Activated T-helper 2 cell treated with anti-CD3 and anti-CD28 coated beads, Interferon-gamma antibody, Interleukin-2, Interleukin-4, amounts not matched to agents 10 μg/mL and 5 μg/mL and 100 μg/mL, durations not matched to agents 14 hours and 24 hours and 36 hours (primary cell): ENCODE measurements at regions not wholly inside any gene's neighbourhood (a gene's known extent, or its start where the extent isn't known, plus 50 kb on each side); places are given as distances from the start of the nearest gene placed in this dataset.

Source experiments
- DNase-seq: peaks from one replicate; pipeline ENCODE4 v3.0.0; 2021; ENCODE audit warnings: low spot score
- H3K27ac Mint-ChIP-seq: one replicate; pipeline ENCODE4 v1.8.0; 2021; ENCODE audit warnings: mixed read lengths
- H3K27me3 Mint-ChIP-seq: one replicate; pipeline ENCODE4 v1.8.0; 2021; ENCODE audit warnings: low read depth, mixed read lengths
- H3K36me3 Mint-ChIP-seq: one replicate; pipeline ENCODE4 v1.8.0; 2021; ENCODE audit warnings: low read depth, mixed read lengths
- H3K4me1 Mint-ChIP-seq: one replicate; pipeline ENCODE4 v1.8.0; 2021; ENCODE audit warnings: low read depth, mixed read lengths
- H3K4me3 Mint-ChIP-seq: one replicate; pipeline ENCODE4 v1.8.0; 2021; ENCODE audit warnings: low read depth, mild to moderate bottlenecking, moderate library complexity, mixed read lengths
- H3K9me3 Mint-ChIP-seq: one replicate; pipeline ENCODE4 v1.8.0; 2021; ENCODE audit warnings: mixed read lengths
- intact Hi-C: fragments of 100-400 bp; cut with micrococcal nuclease; formaldehyde crosslinking; loops from one replicate; pipeline ENCODE4 v1.15.1; 2023

DNA sequence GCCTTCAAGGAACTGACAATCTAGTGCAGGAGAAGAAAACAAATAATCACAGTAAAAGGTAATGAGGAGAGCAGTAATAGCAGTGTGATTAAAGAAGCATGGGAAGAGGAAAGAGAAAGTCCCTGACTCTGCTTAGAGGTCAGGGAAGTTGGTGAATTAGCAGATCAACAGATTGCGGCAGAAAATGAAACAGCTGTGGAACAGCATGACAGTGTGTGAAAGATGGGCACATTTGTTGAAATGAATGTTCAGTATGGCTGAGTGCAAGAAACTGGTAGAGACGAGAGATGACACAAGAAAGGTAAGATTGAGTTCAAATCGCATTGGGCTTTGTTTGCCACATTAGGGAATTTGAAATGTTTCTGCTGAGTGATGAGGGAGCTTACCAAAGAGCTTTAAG lies 63.7 kb upstream of the RASSF8 start:
- Mint-ChIP-seq H3K9me3 (no peaks in the 10 kb centered on the region), H3K4me3 (no peak overlapping the region), H3K36me3 (no peaks in the 10 kb centered on the region), H3K27ac (no peak overlapping the region), H3K27me3 (no peaks in the 10 kb centered on the region), H3K4me1 (no peaks in the 10 kb centered on the region)
- DNase-seq, result no peak
- intact Hi-C loops, result no loop called here

DNA sequence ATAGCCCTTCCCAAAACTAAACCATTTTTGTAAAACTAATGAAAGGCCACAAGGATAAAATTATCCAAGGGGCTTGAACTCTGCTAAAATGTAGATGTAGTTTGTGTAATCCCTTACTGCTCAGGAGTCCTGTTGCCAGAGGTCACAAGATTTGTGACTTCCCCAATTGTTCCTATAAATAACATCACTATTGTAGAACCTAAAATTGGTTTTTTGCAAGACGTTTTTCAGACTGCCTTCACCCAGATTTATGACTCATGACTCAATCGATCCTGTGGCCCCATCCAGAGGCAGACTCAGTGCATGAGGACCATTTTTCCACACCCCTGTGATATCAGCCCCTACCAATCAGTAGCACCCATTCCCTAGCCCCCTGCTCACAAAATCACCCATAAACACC lies 61.5 kb upstream of the RASSF8 start:
- intact Hi-C loops, result no loop called here
- no peak for DNase-seq
- Mint-ChIP-seq H3K4me3 (no peak overlapping the region), H3K36me3 (no peaks in the 10 kb centered on the region), H3K27ac (no peak overlapping the region), H3K4me1 (no peaks in the 10 kb centered on the region), H3K9me3 (no peaks in the 10 kb centered on the region), H3K27me3 (no peaks in the 10 kb centered on the region)

DNA sequence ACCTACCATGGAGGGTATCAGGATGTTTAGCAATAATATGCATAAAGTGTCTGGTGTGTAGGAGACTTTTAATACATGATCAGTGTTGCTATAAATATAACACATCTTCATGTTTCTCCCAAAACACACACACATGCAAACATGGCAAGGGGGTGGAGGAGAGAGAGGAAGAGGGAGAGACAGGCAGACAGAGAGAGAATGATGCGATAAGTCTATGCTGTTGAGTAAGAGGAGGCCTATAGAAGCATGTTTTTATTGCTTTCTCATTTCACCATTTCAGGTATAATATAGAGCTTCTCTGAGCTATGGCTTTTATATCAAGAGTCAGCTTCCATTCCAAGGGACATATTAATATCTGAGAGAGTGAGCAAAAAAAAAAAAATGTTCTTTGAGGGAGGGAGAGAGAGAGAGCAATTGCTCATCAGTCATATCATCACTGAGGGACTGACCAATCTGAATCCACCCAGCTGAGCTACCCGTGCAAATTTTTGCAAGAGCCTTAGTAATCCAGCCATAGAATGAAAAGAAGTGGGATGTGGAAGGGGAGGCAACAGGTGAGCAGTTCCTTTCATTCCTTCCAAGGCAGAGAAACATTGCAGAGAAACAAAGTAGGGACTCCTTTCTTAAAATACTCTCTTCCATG lies 54.8 kb upstream of the RASSF8 start:
- no peaks in the 10 kb centered on the region for H3K36me3 Mint-ChIP-seq
- intact Hi-C loops, result no loop called here
- no peaks in the 10 kb centered on the region for H3K27me3 Mint-ChIP-seq
- no peak for DNase-seq
- H3K27ac Mint-ChIP-seq, result no peak overlapping the region
- H3K9me3 Mint-ChIP-seq, result no peaks in the 10 kb centered on the region
- no peaks in the 10 kb centered on the region for H3K4me1 Mint-ChIP-seq
- no peak overlapping the region for H3K4me3 Mint-ChIP-seq

DNA sequence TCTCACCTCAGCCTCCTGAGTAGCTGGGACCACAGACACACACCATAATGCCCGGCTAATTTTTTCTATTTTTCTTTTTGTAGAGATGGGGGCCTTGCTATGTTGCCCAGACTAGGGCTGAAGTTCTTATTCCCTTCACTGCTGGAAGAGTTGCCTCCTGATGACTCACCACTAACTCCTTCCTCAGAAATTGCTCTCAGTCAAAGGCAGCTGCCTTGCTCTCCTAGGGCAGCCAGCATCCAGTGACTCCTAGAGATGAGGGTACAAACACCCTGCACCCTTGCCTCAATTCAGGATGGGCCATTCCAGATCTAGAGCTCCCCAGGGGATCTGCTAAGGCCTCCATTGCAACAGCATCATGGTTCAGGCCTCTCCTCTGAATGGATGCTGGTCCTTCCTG lies 54.0 kb upstream of the RASSF8 start:
- no peak overlapping the region for H3K4me3 Mint-ChIP-seq
- no peak for DNase-seq
- no peaks in the 10 kb centered on the region for H3K4me1 Mint-ChIP-seq
- no peaks in the 10 kb centered on the region for H3K36me3 Mint-ChIP-seq
- H3K9me3 Mint-ChIP-seq, result no peaks in the 10 kb centered on the region
- H3K27me3 Mint-ChIP-seq, result no peaks in the 10 kb centered on the region
- no peak overlapping the region for H3K27ac Mint-ChIP-seq
- intact Hi-C loops, result no loop called here

- Mint-ChIP-seq H3K27ac (no peak overlapping the region), H3K4me1 (no peaks in the 10 kb centered on the region), H3K27me3 (no peaks in the 10 kb centered on the region), H3K4me3 (no peak overlapping the region), H3K36me3 (no peaks in the 10 kb centered on the region), H3K9me3 (no peaks in the 10 kb centered on the region)
- intact Hi-C loops, result no loop called here
- no peak for DNase-seq
Observed at GRCh38 chr12:25906651-25907340, 51.7 kb upstream of the RASSF8 start.
